H1 (cell line): ENCODE measurements at regions not wholly inside any gene's neighbourhood (a gene's known extent, or its start where the extent isn't known, plus 50 kb on each side); places are given as distances from the start of the nearest gene placed in this dataset.

ENCODE experiments used
- NANOG ChIP-seq: IDR thresholded peaks from 2 replicates; pipeline ENCODE4 v1.6.1; 2011; ENCODE audit warnings: low read length, low read depth, mild to moderate bottlenecking, inconsistent platforms; ENCODE audit not compliant: insufficient read depth, poor library complexity, severe bottlenecking

GRCh38 chrX:10054396-10054795, 87.2 kb downstream of the CLDN34 start (continued):
- no peak for TF ChIP-seq NANOG
- TF ChIP-seq, all 59 proteins: peak for 0
